HG02973 (cell line): ENCODE measurements at regions not wholly inside any gene's neighbourhood (a gene's known extent, or its start where the extent isn't known, plus 50 kb on each side); places are given as distances from the start of the nearest gene placed in this dataset.

Experiments used
- ATAC-seq: cut with Tn5 transposase; IDR thresholded peaks from one replicate; pipeline ENCODE4 v1.9.1; 2021; ENCODE audit warnings: moderate library complexity; ENCODE audit not compliant: unreplicated experiment

DNA sequence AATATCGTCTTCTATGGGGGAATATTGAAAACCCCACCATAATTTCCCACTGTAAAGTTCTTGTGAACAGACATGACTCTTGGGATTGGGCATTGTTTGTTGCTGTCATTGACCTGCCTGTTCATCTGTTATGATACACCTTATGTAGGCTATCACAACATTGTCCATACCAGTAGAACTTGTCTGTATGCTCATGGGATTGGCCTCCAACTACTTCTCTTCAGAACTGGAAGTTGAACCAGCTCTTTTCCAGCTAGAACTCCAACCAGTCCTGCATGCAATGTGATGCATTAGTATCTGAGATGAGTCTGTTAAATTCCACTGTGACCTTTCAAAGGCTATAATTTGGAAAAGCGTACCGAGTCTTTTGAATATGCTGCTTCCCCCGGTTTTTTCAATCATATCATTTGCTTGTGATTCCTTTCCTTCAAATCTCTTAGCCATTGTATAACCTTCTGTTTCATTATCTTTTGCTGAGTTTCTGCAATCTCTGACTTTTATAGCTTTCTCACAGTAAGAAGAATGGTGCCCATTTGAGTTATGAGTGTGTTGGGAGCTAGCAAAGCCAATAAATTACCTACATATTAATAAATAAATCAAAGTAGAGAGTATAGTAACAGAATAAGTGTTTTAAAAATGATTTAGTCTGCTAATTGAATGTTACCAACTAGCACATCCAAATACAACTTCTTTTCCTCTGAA, 101.9 kb downstream of the PLK2 start:
- ATAC-seq = no peak

DNA sequence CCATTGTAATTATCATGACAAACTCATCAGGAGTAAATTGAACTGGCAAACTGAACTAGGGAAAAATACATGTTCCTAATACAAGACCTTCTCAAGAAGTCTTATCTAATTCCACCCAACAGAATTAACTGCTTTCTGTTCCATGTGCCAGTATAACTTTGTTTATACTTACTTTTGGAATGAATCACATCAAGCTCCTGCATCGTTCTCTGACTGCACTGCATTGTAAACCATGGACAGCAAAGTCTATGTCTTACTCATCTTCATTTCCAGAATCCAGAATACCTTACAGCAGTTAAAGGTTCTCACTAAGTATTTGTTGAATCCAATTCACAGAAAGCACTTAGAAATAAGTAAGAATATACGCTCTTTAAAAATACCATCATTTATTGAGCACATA, 102.8 kb downstream of the PLK2 start:
- no peak for ATAC-seq

DNA sequence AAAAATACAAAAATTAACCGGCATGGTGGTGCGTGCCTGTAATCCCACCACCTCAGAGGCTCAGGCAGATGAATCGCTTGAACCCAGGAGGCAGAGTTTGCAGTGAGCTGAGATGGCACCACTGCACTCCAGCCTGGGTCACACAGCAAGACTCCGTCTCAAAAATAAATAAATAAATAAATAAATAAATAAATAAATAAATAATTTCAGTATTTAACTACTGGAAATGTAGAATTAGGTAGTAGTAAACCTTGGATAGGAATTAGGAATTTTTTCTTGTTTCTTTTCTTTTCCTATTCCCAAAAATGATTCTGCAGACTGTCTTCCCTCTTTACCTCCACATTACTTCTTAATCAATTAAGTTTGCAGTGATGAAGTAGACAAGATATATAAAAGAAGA, 103.2 kb downstream of the PLK2 start:
- ATAC-seq = no peak

DNA sequence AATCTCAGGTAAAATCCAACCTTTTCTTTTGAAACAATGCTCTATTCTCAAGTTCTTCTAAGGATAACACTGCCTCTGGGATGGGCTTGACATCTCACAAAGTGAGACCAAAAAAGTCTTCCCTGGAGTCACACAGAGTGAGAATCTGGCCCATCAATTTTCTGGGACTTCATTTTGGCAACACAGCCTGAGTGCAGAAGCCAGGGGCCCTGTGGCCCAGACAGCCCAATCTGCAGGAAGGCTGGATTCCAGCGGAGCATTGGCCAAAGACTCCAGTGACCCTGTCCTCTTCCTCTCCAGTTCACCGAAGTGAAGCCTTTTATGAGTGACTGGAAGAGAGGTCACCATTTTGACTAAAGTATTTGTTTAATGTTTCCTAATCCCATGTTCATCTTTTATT, 105.1 kb downstream of the PLK2 start:
- no peak for ATAC-seq

DNA sequence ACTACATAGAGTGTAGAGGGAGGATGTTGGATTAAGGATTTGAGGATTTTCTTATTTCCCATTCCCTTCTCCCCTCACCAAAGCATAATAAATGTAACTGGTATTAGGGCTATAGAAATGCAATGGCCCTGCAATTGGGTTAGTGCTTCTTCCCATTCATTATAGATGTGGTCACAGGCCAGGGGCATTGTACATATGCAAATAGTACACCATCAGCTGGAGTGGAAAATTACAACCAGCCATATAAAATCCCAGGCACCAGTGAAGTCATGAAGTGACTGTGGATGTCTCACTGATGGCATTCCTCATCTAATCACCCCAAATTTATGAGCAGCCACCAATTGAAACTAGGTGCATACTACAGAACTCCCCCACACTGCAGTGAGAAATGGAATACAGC, 105.9 kb downstream of the PLK2 start:
- no peak for ATAC-seq

DNA sequence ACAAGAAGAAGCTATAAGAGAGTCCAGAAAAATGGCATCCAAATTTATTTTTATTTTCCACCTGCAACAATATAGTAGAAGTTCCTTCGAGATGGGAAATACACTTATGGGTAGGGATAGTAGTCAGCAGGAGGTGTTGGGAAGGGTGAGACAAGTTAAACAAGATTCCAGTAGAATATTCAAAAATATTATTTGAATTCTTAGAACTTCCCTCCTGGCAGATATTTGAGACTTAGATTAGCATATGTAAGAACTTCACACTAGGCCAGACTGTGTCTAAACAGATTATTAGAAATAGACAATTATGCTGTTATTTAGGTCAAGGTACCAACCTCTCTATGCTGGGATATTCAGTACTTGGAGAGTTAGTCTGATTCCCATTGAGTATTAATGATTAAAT, 108.7 kb downstream of the PLK2 start:
- ATAC-seq = no peak

DNA sequence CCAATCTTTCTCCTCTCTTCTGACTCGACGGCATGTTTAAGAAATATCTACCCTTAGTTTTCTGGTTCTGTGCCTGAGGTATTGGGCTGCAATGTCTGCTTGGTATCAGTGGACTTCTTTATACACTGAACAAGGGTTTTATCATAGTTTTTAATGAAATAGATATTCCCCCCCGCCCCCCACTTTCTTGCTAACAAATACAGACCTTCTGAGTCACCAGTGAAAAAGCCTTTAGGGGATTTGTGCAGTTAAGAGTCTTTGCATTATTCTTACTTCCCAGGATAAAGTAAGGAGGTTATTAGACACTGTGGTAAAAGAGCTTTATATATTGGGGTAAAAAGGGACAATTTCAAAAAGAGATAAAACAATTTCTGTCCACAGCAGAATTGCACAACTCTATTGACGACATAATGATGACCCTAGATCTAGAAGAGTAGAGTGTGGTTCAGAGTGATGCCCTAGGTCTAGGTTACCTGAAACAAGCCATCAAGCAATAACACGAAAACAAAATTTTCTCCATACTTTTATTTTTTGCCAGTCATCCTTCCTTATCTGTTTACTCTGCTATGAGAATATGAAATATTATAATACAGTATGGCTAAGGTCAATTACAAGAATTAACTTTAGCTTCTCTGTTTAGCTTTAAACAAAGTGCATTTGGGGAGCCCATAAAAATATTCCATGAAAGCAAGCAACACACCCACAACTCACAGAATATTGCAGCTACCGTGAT, 110.7 kb downstream of the PLK2 start:
- ATAC-seq = no peak

DNA sequence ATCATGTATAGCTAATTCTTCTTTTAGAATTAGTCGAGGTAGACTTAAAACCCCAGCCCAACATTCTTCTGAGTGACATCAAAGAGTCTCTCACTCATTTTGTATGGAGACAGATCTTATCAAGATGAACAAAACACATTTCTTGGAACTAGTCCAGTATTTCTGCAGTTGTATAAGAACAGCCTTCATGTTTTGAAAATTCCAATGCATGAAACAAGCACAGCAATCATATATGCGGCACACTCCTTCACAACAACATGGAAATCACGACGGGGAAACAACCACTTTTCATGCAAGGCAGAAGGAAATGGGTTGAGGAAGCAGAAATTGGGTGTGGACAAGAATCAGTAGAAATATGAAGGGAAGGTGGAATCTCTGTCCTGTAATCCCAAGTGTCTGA, 113.8 kb downstream of the PLK2 start:
- no peak for ATAC-seq

DNA sequence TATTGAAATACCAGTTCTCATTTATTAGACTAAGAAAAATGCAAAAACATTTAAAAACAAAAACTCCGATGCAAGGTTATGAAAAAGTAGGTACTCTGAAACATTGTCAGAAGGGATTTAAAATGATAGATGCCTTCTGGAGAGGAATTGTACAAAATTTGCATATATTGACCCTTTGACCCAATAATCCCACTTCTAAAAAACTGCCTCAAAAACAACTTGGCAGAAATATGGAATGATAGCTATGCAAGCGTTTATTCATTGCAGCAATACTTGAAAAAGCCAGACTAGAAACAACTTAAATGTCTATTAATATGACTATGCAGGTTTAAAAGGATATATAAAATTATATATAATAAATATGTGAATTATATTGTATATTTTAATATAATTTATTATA, 118.4 kb downstream of the PLK2 start:
- ATAC-seq = no peak

DNA sequence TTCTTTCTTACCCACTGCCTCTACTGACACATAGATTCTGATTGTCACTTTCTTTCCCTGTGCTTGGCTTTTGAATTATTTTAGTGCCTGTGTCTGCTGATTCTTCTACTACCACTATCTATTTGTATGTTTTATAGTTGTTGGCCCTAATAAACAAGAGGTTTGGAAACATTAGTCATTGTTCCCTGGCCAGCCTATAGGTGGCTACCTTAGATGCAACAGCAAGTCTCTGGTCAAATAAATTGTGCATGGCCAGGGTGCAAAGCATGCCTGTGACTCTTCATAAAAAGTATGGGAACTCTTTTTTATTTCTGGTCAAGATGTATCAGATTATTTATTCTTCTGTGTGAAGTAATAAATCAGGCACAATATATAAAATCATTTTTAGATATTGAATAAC, 124.4 kb downstream of the PLK2 start:
- ATAC-seq = no peak

DNA sequence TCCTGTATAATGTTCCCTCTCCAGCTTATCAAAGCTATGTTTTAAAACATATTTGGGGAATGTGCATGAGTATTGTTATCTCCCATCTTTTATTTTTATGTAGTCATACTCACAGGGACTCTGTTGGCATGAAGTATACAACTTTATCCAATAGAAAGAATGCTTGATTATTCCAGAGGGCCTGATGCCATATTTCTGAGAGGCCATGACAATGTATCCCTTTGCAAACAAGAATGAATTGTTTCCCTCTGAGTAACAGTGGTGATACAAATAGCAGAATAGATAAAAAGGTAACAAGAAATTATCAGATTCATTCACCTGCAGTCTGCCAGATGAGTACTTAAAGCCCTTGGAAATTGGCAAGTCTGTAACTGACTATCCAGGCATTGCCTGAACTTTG, 125.9 kb downstream of the PLK2 start:
- ATAC-seq = no peak

DNA sequence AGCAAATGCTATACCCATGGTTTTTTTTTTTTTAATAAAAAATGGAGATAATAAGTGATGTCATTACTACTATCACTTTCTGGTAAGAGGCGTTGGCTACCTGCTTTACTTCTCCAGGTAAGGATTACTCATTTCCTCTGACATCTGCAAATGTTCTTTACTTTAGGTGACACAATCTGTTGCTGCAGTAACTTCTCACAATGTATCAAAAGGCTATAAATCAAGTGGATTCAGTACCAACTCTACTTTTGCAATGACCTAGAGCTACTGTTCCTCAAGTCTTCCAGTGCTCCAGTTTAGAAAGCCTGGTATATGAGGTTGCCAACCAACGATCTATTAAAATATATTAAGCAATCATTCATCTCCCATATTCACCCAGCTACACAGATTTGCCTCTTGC, 129.1 kb downstream of the PLK2 start:
- no peak for ATAC-seq

DNA sequence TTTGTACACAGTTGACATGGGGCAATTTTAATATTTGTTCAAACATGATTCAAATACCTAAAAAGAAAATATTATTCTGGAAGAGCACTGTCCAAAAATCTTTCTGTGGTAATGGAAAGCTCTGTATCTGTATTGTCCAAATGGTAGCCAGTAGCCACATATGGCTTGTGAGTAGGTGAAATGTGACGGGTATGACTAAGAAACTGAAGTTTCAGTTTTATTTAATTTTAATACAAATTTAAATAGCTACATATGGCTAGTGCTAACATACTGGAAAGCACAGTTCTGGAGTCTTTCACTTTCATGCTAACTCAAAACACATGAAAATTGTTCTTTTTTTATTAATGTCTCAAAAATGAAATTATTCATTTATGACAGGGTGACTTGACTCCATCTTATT, 132.6 kb downstream of the PLK2 start:
- ATAC-seq = peak; percentile 81

DNA sequence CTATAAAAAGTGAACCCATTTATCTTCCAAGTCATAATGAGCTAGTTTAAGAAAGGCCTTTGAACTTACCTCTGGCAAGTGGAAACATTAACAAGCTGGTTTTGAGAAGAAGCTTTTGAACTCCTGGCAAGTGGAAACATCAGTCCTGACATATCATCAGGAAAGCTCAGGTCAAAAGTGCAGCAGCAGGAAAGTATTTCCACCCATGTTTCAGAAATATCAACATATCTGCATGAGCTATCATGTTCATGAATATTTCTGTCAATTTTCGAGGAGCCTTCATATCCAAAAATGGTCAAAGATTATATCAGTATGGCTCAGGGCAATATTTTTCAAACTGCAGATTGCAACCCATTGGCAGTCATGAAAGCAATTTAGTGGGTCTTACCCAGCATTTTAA, 133.9 kb downstream of the PLK2 start:
- no peak for ATAC-seq

DNA sequence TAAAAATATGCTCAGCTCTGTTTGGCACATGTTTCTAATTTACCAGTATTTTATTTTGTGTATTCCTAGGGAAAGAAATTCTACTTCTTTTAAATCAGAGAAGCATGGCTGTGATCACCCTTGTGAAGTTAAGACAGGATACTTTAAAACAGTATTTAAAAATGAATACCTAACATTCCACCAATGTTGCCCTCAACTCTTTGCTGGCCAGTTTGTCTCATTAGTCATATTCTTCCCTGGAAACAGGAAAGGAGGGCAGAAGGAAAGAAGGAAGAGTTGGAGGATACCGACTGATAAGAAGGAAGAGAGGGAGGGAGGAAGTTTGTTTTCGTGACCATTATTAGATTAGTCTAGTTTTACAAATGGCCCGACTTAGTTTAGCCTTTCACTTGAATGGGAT, 137.4 kb downstream of the PLK2 start:
- ATAC-seq = no peak

DNA sequence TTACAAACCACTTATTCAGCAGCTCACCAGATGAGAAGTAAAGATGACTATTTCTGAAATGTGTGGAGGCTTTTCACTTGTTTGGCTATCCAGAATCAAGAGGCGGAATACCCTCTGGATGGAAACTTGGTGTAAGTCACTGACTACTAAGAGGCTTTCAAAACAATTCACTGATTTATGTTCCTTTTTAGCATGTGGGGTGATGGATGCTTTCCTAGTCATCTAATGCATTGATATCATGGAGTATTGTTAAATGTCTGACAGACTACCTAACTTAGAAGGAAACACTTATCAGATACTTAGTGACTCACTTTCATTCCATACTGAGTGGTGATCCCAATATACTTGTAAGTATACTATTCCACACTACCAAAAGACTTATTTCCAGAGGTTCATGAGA, 141.4 kb downstream of the PLK2 start:
- no peak for ATAC-seq

DNA sequence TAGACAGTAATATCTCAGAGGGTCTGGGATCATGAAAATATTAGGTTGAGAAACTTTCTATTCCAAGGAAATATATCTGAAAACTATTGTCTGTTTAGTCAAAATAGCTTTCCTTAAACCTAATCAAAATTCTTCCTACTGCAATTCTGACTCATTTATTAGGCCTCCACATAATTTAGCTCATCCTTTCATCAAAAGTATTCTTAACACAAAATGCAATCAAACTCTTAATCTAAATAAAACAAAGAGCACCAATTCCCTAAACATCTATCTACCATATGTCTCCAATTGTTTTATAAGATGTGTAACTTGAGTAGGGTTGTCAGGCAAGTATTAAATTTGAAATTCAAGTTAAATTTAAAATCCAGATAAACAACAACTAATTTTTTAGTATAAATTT, 142.1 kb downstream of the PLK2 start:
- ATAC-seq = no peak

DNA sequence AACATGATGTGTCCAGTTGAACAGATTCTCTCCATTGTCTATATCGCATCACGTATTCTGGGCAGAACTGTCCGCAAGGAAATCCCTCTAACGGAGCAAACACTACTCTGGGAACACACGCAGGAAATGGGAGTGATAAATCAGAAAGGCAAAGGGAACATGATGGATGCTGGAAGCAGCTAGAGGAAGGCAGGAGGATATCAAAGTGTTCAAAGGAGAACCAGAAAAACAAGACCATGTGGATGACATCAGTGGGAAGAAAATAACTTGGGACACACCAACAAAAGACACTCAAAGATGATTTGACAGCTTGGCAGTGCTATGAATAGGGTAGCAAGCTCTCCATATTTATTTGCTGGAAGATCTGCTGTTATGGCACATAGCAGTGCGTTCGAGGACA, 142.9 kb downstream of the PLK2 start:
- no peak for ATAC-seq

DNA sequence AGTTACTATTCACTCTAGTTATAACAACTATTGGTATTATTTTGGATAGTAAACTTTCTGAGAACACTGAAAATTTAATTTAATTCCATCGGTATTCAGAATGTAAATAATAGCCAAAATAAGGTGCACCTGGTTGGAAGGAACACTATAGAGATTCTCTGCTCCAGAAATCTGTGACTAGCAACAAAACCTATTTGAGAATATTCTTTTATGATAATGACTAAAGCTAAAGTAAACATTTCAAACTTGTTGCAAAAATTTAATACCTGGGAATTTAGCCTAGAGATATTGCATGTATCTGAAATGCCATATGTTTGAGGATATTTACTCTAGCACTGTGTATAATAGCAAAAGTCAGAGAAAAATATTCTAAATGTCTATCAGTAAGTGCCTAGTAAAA, 144.1 kb downstream of the PLK2 start:
- no peak for ATAC-seq

DNA sequence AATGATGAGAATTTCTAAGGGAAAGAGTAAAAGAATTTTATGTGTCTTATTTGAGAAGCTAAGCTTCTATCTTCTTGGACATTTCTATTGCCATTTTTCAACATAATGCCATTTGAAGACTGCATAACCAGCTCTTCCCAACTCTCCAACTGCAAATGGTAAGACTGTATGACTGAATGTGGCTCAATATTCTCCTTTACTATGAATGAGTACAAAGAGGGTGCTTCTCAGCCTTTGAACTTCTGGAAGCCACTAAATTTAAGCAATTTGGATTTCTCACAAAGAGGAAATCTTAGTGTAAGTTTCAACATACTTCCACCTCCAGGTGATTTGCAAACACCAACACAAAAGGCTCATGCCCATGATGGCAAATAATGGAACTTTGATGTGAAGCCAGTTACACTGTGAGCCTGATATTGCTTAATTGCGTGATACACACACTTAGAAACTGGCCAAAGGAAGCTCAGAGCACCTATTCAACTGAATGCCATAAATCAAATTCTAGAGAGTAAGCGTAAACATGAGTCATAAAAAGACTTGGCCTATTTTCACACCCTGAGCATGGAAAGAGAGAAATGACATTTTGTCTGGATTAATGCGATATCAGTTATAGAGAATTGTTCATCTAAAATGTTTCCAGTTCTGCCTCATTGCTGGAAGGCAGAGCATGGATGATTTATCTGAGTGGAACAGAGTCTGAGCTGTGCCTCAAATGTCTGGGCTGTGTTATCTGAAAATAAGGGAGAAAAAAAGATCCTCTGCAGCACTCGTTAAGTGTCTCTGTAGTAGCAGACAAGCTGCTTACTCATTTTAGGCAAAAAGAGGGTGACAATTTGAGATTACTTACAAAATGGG, 145.3 kb downstream of the PLK2 start:
- ATAC-seq = no peak

DNA sequence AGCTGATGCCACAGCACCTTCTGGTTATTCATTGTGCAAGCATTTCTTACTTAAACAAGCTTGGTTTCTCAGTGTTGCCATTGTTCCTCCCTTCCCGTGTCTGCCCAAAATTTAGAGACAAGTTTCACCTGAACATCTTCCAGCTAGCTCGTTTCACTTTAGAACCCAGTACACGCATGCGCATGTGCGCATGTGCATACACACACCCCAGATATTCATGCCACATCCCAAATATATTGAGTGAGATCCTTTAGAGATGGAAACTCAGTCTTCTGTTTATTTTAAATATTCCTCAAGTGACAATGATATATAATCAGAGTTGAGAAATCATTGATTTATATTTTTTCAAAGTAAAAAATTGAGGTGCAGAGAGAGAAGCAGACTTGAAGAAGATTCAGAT, 147.6 kb downstream of the PLK2 start:
- ATAC-seq = no peak

DNA sequence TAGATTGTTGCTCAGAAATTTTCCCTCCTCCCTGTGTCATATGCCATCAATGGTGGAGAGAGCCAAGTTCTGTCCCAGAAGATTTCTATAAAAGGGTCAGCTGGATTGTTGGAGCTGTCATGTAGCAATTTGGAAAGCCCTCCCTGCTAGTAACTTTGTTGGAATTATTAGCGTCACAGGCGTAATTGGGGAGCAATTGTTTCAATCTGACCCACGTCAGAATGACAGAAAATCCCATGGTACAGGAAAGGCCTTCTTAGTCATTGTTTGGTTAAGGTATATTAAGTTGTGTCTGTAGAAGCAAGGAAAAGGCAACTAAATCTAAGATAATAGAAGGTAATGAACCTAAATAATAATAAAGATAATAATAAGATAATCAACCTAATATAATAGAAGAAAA, 148.4 kb downstream of the PLK2 start:
- no peak for ATAC-seq
